Gastroesophageal sphincter (tissue), 3 donors: ENCODE measurements at regions not wholly inside any gene's neighbourhood (a gene's known extent, or its start where the extent isn't known, plus 50 kb on each side); places are given as distances from the start of the nearest gene placed in this dataset.

Experiments used
- CTCF ChIP-seq, 4 experiments: fragments of 200-600 bp in 2 of 4; fragments of 450-650 bp in 2 of 4; sonication (generic) in 1 of 4; IDR thresholded peaks; one replicate each; pipeline ENCODE4 v1.5.1; 2017 to 2019; ENCODE audit warnings: antibody characterized with exemption in 4 of 4, mild to moderate bottlenecking in 2 of 4, moderate library complexity in 2 of 4
- POLR2AphosphoS5 ChIP-seq: sonication (generic); formaldehyde crosslinking; IDR thresholded peaks from one replicate; pipeline ENCODE4 v1.6.1; 2017; ENCODE audit warnings: antibody characterized with exemption

DNA sequence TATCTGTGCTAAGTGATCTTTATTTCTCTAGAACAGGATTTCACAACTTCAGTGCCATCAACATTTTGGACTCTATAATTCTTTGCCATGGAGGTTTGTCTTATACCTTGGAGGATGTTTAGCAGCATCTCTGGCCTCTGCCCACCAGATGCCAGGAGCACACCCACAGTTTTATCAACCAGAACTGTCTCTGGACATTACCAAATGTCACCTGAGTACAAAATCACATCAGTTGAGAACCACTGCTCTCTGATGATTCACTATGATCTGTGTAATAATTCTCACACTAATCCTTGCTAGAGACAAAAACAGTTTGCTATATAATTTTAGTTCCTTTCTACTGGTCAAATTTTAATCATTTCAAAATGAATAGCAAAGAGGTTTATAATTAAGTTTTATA, 102.8 kb upstream of the AMZ2 start:
- TF ChIP-seq CTCF (IDR thresholded peaks at IDR 0.05), result no peak
- no peak for TF ChIP-seq POLR2AphosphoS5
